CD4-positive, CD25-positive, alpha-beta regulatory T cell (primary cell): ENCODE measurements at regions not wholly inside any gene's neighbourhood (a gene's known extent, or its start where the extent isn't known, plus 50 kb on each side); places are given as distances from the start of the nearest gene placed in this dataset.

Source experiments
- ATAC-seq, 2 donors: fragments of 150-1000 bp; cut with Tn5 transposase; one replicate each; pipeline ENCODE4 v1.10.0; 2021; ENCODE audit warnings: low read depth in 2 of 2, moderate number of reproducible peaks in 2 of 2, moderate library complexity in 1 of 2
- DNase-seq, 3 donors: peaks; one replicate each; pipeline versions ENCODE4 v3.0.0 to v3.0.0-alpha.2; 2012 to 2022; ENCODE audit warnings: mixed read lengths in 1 of 3
- H3K27ac ChIP-seq: one replicate; pipeline ENCODE4 v1.7.0; 2013; ENCODE audit warnings: mild to moderate bottlenecking, low read length; ENCODE audit not compliant: insufficient read depth, poor library complexity, severe bottlenecking
- H3K27me3 ChIP-seq: one replicate; pipeline ENCODE4 v1.7.0; 2013; ENCODE audit warnings: low read length; ENCODE audit not compliant: control insufficient read depth, insufficient read depth
- H3K36me3 ChIP-seq: one replicate; pipeline ENCODE4 v1.7.0; 2013; ENCODE audit warnings: mild to moderate bottlenecking, low read length, moderate library complexity; ENCODE audit not compliant: control insufficient read depth, insufficient read depth
- H3K4me1 ChIP-seq: 2 replicates; pipeline ENCODE4 v1.7.0; 2013; ENCODE audit warnings: mild to moderate bottlenecking, low read length; ENCODE audit not compliant: insufficient read depth, control insufficient read depth, poor library complexity, severe bottlenecking
- H3K4me3 ChIP-seq: one replicate; pipeline ENCODE4 v1.7.0; 2013; ENCODE audit warnings: low read depth, mild to moderate bottlenecking, low read length, moderate library complexity
- H3K9me3 ChIP-seq, 2 experiments: 1 replicate in 1 of 2; 2 replicates in 1 of 2; pipeline ENCODE4 v1.7.0; 2013; ENCODE audit warnings: low read length in 2 of 2, mild to moderate bottlenecking in 1 of 2, moderate library complexity in 1 of 2; ENCODE audit not compliant: control insufficient read depth in 2 of 2
- H3K27ac Mint-ChIP-seq, 3 donors: one replicate each; pipeline ENCODE4 v1.8.0; 2020 to 2022; ENCODE audit warnings: mild to moderate bottlenecking in 3 of 3, mixed read lengths in 3 of 3, moderate library complexity in 2 of 3
- H3K27me3 Mint-ChIP-seq: one replicate; pipeline ENCODE4 v1.8.0; 2022; ENCODE audit warnings: mild to moderate bottlenecking, mixed read lengths
- H3K36me3 Mint-ChIP-seq: one replicate; pipeline ENCODE4 v1.8.0; 2020; ENCODE audit warnings: mixed read lengths
- H3K4me1 Mint-ChIP-seq, 4 donors: one replicate each; pipeline ENCODE4 v1.8.0; 2020 to 2022; ENCODE audit warnings: mixed read lengths in 4 of 4, mild to moderate bottlenecking in 1 of 4
- H3K4me3 Mint-ChIP-seq, 4 donors: one replicate each; pipeline ENCODE4 v1.8.0; 2020 to 2022; ENCODE audit warnings: mild to moderate bottlenecking in 4 of 4, mixed read lengths in 4 of 4, moderate library complexity in 3 of 4
- H3K9me3 Mint-ChIP-seq, 7 donors: one replicate each; pipeline ENCODE4 v1.8.0; 2020 to 2022; ENCODE audit warnings: mixed read lengths in 7 of 7, mild to moderate bottlenecking in 3 of 7, moderate library complexity in 2 of 7

DNA sequence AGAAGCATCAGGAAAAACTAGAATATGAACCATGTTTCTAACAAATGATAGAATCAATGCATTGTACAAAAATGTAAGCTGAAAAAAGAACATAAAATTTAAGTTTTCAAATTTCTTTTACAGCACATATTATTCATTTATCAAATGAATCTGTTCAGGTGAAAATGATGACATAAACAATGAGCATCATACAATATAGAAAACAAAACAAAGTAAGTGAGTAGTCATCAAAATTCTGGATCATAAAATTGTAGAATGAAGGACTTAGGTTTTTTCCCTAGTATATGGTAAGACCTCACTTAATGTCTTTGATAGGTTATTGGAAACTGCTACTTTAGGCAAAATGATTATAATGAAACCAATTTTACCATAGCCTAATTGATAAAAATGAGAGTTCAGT lies 427.0 kb upstream of the KCNH7 start:
- H3K27ac Mint-ChIP-seq, result no peak overlapping the region

DNA sequence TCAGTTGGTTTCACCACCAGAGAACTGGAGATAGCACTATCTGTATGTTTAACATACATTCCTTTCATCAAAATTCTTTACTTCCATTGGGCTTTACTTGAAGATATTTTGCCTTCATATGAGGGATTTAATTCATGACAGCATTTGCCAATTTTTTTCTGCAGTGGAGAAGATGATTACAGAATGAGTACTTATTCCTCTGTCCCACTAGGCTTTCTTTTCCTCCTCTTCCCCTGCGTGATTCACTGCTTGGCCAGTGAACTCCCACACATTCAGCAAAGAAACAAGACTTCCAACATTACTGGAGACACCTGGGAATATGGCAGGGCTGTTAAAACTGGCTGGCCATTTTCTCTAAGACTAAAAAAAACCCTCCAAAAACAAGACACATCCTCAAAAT lies 425.8 kb upstream of the KCNH7 start:
- no peak for DNase-seq
- no peak overlapping the region for H3K27ac Mint-ChIP-seq
- H3K4me3 ChIP-seq, result no peak overlapping the region
- H3K4me1 ChIP-seq, result no peaks in the 10 kb centered on the region
- H3K9me3 Mint-ChIP-seq, result peaks cover 0 to 16% (median 4%) of the 10 kb centered on the region in 7 donors
- H3K4me1 Mint-ChIP-seq, result no peaks in the 10 kb centered on the region
- no peak for ATAC-seq
- no peak overlapping the region for H3K27ac ChIP-seq
- H3K36me3 Mint-ChIP-seq, result no peaks in the 10 kb centered on the region
- no peaks in the 10 kb centered on the region for H3K27me3 Mint-ChIP-seq
- no peaks in the 10 kb centered on the region for H3K9me3 ChIP-seq
- H3K4me3 Mint-ChIP-seq, result no peak overlapping the region
- H3K27me3 ChIP-seq, result no peaks in the 10 kb centered on the region
- H3K36me3 ChIP-seq, result no peaks in the 10 kb centered on the region

More for the DNA sequence above, 427.0 kb upstream of the KCNH7 start:
- no peaks in the 10 kb centered on the region for H3K36me3 ChIP-seq
- H3K27me3 ChIP-seq, result no peaks in the 10 kb centered on the region
- H3K27me3 Mint-ChIP-seq, result no peaks in the 10 kb centered on the region
- no peak overlapping the region for H3K4me3 ChIP-seq
- H3K4me1 ChIP-seq, result no peaks in the 10 kb centered on the region
- no peak for ATAC-seq
- no peaks in the 10 kb centered on the region for H3K4me1 Mint-ChIP-seq
- no peaks in the 10 kb centered on the region for H3K36me3 Mint-ChIP-seq
- peaks cover 0 to 16% (median 2%) of the 10 kb centered on the region in 7 donors for H3K9me3 Mint-ChIP-seq
- H3K27ac ChIP-seq, result no peak overlapping the region
- no peak overlapping the region for H3K4me3 Mint-ChIP-seq
- H3K9me3 ChIP-seq, result no peaks in the 10 kb centered on the region
- no peak for DNase-seq

DNA sequence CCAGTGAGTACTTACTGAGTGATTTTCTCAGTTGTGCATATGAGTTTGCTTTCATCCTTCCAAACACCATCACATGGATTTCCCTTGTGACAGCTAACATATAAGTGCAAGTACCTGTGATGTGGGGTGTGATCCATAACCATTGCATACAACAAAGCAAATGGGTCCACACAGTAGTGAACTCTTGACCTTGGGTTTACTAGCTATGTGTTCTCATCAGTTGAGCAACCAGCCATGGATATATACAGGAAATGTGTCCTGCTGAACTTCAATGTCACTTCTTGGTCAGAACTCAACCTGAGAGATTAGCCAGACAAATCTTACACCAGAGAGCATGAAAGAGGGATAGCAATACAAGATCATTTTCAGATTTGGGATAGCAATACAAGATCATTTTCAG lies 420.9 kb upstream of the KCNH7 start:
- Mint-ChIP-seq H3K9me3 (peaks cover 2 to 9% (median 4%) of the 10 kb centered on the region in 7 donors), H3K4me1 (no peaks in the 10 kb centered on the region), H3K4me3 (no peak overlapping the region), H3K27me3 (no peaks in the 10 kb centered on the region), H3K27ac (no peak overlapping the region), H3K36me3 (no peaks in the 10 kb centered on the region)
- no peak for DNase-seq
- Histone ChIP-seq H3K27ac (no peak overlapping the region), H3K4me3 (no peak overlapping the region), H3K36me3 (no peaks in the 10 kb centered on the region), H3K27me3 (no peaks in the 10 kb centered on the region), H3K4me1 (no peaks in the 10 kb centered on the region), H3K9me3 (no peaks in the 10 kb centered on the region)
- ATAC-seq, result no peak

DNA sequence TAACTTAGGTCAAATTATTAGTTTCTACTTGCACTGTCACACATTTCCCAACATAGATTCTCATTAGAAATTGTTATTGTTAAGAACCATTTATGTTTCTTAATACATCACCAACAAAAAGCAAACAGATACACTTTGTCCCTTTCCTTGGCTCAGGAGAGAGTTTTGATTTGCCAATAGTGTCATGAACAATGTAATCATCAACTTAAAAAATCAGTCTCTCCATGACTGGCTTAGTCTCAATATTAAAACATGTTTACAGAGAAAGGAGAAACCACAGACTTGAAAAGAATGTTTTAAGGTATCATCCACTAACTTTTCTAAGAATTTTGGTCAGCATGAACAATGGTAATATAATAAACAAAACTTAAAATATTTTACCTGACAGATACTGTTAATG lies 416.5 kb upstream of the KCNH7 start:
- H3K27ac ChIP-seq, result no peak overlapping the region
- H3K9me3 Mint-ChIP-seq, result peaks cover 0 to 17% (median 7%) of the 10 kb centered on the region in 7 donors
- DNase-seq (no peak), ATAC-seq (no peak)
- H3K4me1 Mint-ChIP-seq, result no peaks in the 10 kb centered on the region
- H3K4me1 ChIP-seq, result no peaks in the 10 kb centered on the region
- H3K27me3 Mint-ChIP-seq, result no peaks in the 10 kb centered on the region
- no peaks in the 10 kb centered on the region for H3K27me3 ChIP-seq
- no peak overlapping the region for H3K27ac Mint-ChIP-seq
- H3K36me3 ChIP-seq, result no peaks in the 10 kb centered on the region
- no peak overlapping the region for H3K4me3 ChIP-seq
- H3K36me3 Mint-ChIP-seq, result no peaks in the 10 kb centered on the region
- no peak overlapping the region for H3K4me3 Mint-ChIP-seq
- H3K9me3 ChIP-seq, result no peaks in the 10 kb centered on the region

DNA sequence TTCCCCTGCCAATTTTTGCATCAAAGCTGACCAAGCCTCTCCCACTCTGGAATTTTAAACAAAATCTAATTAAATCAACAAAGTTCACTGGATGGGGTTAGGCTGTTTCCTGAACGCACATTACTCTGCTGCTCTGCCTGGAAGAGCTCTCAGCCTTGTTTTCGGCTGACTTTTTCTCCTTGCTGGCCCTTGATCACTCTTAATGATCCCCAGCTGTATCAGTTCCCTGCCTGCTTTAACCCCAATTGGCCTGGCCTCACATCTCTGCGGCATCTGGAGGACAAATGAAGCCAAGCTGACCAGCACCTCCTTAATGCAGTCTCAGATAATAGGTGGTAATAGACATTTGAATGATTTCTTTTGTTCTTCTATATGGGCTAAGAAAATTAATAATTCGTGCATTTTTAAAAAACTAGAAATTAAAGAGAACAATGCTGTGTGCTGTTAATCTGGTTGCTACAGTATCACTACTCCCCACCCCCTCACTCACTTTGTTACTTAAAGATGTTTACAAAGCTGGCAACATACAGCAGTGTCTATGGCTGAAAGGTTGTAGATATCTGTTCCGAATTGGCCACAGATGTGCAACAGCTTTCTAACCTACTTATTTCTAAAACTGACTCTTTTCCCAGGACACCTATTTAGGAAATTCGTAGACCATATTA lies 415.2 kb upstream of the KCNH7 start:
- H3K27ac ChIP-seq, result no peak overlapping the region
- no peaks in the 10 kb centered on the region for H3K36me3 Mint-ChIP-seq
- DNase-seq, result no peak
- H3K27ac Mint-ChIP-seq, result no peak overlapping the region
- H3K9me3 ChIP-seq, result no peaks in the 10 kb centered on the region
- H3K4me1 ChIP-seq, result no peaks in the 10 kb centered on the region
- peaks cover 0 to 13% (median 5%) of the 10 kb centered on the region in 7 donors for H3K9me3 Mint-ChIP-seq
- ATAC-seq, result no peak
- no peaks in the 10 kb centered on the region for H3K27me3 Mint-ChIP-seq
- H3K4me3 ChIP-seq, result no peak overlapping the region
- H3K27me3 ChIP-seq, result no peaks in the 10 kb centered on the region
- H3K4me1 Mint-ChIP-seq, result no peaks in the 10 kb centered on the region
- H3K4me3 Mint-ChIP-seq, result no peak overlapping the region
- H3K36me3 ChIP-seq, result no peaks in the 10 kb centered on the region

DNA sequence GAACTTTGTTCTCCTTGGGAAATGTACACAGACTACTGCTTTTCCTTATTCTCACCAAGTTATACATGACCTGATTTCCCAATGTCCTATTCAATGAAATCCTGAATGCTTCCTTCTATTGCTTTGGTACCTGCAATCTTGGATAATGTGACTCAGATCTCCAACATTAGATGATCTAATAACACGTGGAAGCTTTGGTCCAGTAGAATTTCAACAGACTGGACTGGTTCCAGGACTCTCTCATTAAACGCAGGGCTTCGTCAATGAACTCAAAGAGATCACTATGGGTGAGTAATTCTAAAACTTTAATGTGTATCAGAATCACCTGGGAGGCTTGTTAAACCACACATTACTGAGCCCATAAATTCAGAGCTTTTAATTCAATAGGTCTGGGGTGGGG lies 413.6 kb upstream of the KCNH7 start:
- H3K9me3 Mint-ChIP-seq, result peaks cover 0 to 19% (median 5%) of the 10 kb centered on the region in 7 donors
- H3K27me3 Mint-ChIP-seq, result no peaks in the 10 kb centered on the region
- H3K36me3 Mint-ChIP-seq, result no peaks in the 10 kb centered on the region
- no peak for DNase-seq
- no peak overlapping the region for H3K4me3 ChIP-seq
- H3K27me3 ChIP-seq, result no peaks in the 10 kb centered on the region
- no peaks in the 10 kb centered on the region for H3K9me3 ChIP-seq
- ATAC-seq, result no peak
- no peaks in the 10 kb centered on the region for H3K36me3 ChIP-seq
- H3K4me1 Mint-ChIP-seq, result no peaks in the 10 kb centered on the region
- H3K27ac Mint-ChIP-seq, result no peak overlapping the region
- no peaks in the 10 kb centered on the region for H3K4me1 ChIP-seq
- H3K4me3 Mint-ChIP-seq, result no peak overlapping the region
- H3K27ac ChIP-seq, result no peak overlapping the region

DNA sequence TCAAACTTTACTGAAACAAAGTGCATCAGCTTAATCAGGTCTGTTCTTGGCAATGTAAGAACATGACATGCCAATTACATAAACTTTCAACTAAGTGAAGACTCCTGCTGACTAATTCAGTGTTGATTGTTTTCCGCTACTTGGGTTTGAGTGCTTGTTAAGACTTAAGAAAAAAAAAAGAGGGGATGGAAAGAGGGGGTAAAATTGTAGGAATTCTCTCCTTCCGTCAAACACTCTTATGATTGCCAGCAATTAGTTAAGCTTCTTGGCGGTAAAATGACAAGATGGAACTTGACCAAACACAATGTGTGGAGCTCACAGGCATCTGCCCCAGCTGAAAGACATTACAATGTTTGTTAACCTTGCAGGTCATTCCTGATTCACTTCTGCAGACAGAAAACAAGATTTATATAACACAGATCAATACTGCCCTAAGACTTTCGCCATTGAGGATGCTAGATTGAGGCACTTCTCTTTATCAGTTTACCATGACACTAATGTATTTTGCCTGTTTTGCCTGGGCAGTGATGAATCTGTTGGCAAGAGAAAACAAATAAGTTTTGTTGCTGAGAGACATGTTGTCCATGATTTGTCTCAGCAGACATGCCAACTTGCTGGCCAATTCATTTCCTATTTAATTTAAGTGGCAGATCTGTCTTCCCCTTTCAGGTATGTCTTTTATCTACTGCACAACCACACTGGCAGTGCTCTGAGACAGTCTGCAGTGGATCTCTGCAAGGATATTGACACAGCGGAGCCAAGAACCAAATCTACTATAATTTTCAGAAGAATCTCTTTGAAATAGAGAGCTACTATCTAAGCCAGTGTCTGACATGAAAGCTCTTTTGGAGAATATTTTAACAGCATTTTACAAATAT lies 410.0 kb upstream of the KCNH7 start:
- Mint-ChIP-seq H3K27me3 (no peaks in the 10 kb centered on the region), H3K27ac (no peak overlapping the region)
- no peak for ATAC-seq

DNA sequence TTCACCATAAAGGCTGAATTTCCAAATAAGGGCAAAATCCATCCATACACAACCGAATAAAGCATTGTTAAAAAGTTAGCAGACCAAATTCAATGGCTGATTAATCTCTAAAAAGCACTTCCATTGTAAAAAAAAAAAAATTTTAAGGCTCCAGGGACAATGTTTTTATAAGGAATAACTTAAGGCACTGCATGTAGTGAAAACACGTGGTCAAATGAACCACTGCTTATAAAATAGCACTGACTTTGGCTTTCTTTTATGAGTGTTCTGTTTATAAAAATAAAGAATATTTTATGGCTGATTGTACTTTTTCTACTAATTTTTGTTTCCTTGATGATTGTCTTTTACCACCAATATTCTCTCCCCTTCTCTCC lies 409.3 kb upstream of the KCNH7 start:
- Mint-ChIP-seq H3K36me3 (no peaks in the 10 kb centered on the region), H3K4me1 (no peaks in the 10 kb centered on the region)

More for the DNA sequence above, 410.0 kb upstream of the KCNH7 start:
- Mint-ChIP-seq H3K4me1 (no peaks in the 10 kb centered on the region), H3K36me3 (no peaks in the 10 kb centered on the region), H3K9me3 (peaks cover 0 to 13% (median 1%) of the 10 kb centered on the region in 7 donors), H3K4me3 (no peak overlapping the region)
- no peaks in the 10 kb centered on the region for H3K9me3 ChIP-seq
- no peak for DNase-seq
- H3K4me1 ChIP-seq, result no peaks in the 10 kb centered on the region
- H3K27me3 ChIP-seq, result no peaks in the 10 kb centered on the region
- no peak overlapping the region for H3K4me3 ChIP-seq
- H3K27ac ChIP-seq, result no peak overlapping the region
- no peaks in the 10 kb centered on the region for H3K36me3 ChIP-seq

More for the DNA sequence above, 409.3 kb upstream of the KCNH7 start:
- H3K4me3 Mint-ChIP-seq, result no peak overlapping the region
- Histone ChIP-seq H3K9me3 (no peaks in the 10 kb centered on the region), H3K36me3 (no peaks in the 10 kb centered on the region), H3K27ac (no peak overlapping the region), H3K4me1 (no peaks in the 10 kb centered on the region), H3K4me3 (no peak overlapping the region), H3K27me3 (no peaks in the 10 kb centered on the region)
- DNase-seq, result no peak
- no peak for ATAC-seq
- H3K9me3 Mint-ChIP-seq, result peaks cover 0 to 12% (median 3%) of the 10 kb centered on the region in 7 donors
- no peak overlapping the region for H3K27ac Mint-ChIP-seq
- H3K27me3 Mint-ChIP-seq, result no peaks in the 10 kb centered on the region
